ENCODE measurements at regions not wholly inside any gene's neighbourhood (a gene's known extent, or its start where the extent isn't known, plus 50 kb on each side); places are given as distances from the start of the nearest gene placed in this dataset.
"Not testable (repeated sequence)": the region's sequence is repeated elsewhere in the genome, so short reads cannot be mapped to it uniquely, and the experiment has no call there.

GRCh38 chr9:33734941-33735835 lies 60.2 kb upstream of the PRSS3 start:
- not testable (repeated sequence) for H3K9ac ChIP-seq (ENCODE audit: low read length); H3K4me2 ChIP-seq (ENCODE audit: low read depth, low read length, poor library complexity, severe bottlenecking); H3K9me3 ChIP-seq (ENCODE audit: low read length); H3K27ac ChIP-seq (ENCODE audit: low read length); H3K4me1 ChIP-seq (ENCODE audit: low read length); H3K9me2 ChIP-seq (replicated peaks; ENCODE audit: insufficient read depth, low read length); H3K4me3 ChIP-seq (ENCODE audit: low read length); H4K20me1 ChIP-seq (ENCODE audit: insufficient read depth, low read depth, low read length); H3K27me3 ChIP-seq (ENCODE audit: low read length); H3K79me2 ChIP-seq (ENCODE audit: low read length); H3K36me3 ChIP-seq (ENCODE audit: insufficient read depth, low read length); H2AFZ ChIP-seq (ENCODE audit: low read length)
- peak; percentile 17 for DNase-seq

- DNase-seq = peak; percentile 84
- no peak overlapping the region for H3K4me2 ChIP-seq (ENCODE audit: low read depth, low read length, poor library complexity, severe bottlenecking)
- no peaks in the 10 kb centered on the region for H3K9me3 ChIP-seq (ENCODE audit: low read length)
- no peaks in the 10 kb centered on the region for H3K36me3 ChIP-seq (ENCODE audit: insufficient read depth, low read length)
- H3K4me3 ChIP-seq (ENCODE audit: low read length) = no peak overlapping the region
- no peaks in the 10 kb centered on the region for H3K4me1 ChIP-seq (ENCODE audit: low read length)
- no peaks in the 10 kb centered on the region for H4K20me1 ChIP-seq (ENCODE audit: insufficient read depth, low read depth, low read length)
- no peaks in the 10 kb centered on the region for H3K79me2 ChIP-seq (ENCODE audit: low read length)
- no peak overlapping the region for H2AFZ ChIP-seq (ENCODE audit: low read length)
- no peaks in the 10 kb centered on the region for H3K27me3 ChIP-seq (ENCODE audit: low read length)
- H3K9ac ChIP-seq (ENCODE audit: low read length) = no peak overlapping the region
- no peak overlapping the region for H3K27ac ChIP-seq (ENCODE audit: low read length)
- H3K9me2 ChIP-seq (replicated peaks; ENCODE audit: insufficient read depth, low read length) = no peaks in the 10 kb centered on the region
Measured at GRCh38 chr9:33737811-33738606, 57.4 kb upstream of the PRSS3 start.

- Histone ChIP-seq H3K9ac (ENCODE audit: low read length) (no peak overlapping the region), H4K20me1 (ENCODE audit: insufficient read depth, low read depth, low read length) (no peaks in the 10 kb centered on the region), H3K79me2 (ENCODE audit: low read length) (no peaks in the 10 kb centered on the region), H3K27ac (ENCODE audit: low read length) (no peak overlapping the region), H3K4me1 (ENCODE audit: low read length) (no peaks in the 10 kb centered on the region), H2AFZ (ENCODE audit: low read length) (no peak overlapping the region), H3K27me3 (ENCODE audit: low read length) (no peaks in the 10 kb centered on the region), H3K4me2 (ENCODE audit: low read depth, low read length, poor library complexity, severe bottlenecking) (no peak overlapping the region), H3K9me2 (replicated peaks; ENCODE audit: insufficient read depth, low read length) (no peaks in the 10 kb centered on the region), H3K36me3 (ENCODE audit: insufficient read depth, low read length) (no peaks in the 10 kb centered on the region), H3K9me3 (ENCODE audit: low read length) (no peaks in the 10 kb centered on the region), H3K4me3 (ENCODE audit: low read length) (no peak overlapping the region)
- peak; percentile 20 for DNase-seq
Measured at GRCh38 chr9:33739398-33739797, 56.0 kb upstream of the PRSS3 start.

GRCh38 chr9:33740075-33740474 lies 55.3 kb upstream of the PRSS3 start:
- Histone ChIP-seq H3K4me1 (ENCODE audit: low read length) (no peaks in the 10 kb centered on the region), H3K9me2 (replicated peaks; ENCODE audit: insufficient read depth, low read length) (no peaks in the 10 kb centered on the region), H3K27ac (ENCODE audit: low read length) (no peak overlapping the region), H3K36me3 (ENCODE audit: insufficient read depth, low read length) (no peaks in the 10 kb centered on the region), H4K20me1 (ENCODE audit: insufficient read depth, low read depth, low read length) (no peaks in the 10 kb centered on the region), H3K27me3 (ENCODE audit: low read length) (no peaks in the 10 kb centered on the region), H3K9ac (ENCODE audit: low read length) (no peak overlapping the region), H3K4me3 (ENCODE audit: low read length) (no peak overlapping the region), H3K4me2 (ENCODE audit: low read depth, low read length, poor library complexity, severe bottlenecking) (no peak overlapping the region), H3K79me2 (ENCODE audit: low read length) (no peaks in the 10 kb centered on the region), H3K9me3 (ENCODE audit: low read length) (no peaks in the 10 kb centered on the region), H2AFZ (ENCODE audit: low read length) (no peak overlapping the region)
- no peak for DNase-seq

- H3K4me3 ChIP-seq (ENCODE audit: low read length); H3K4me2 ChIP-seq (ENCODE audit: low read depth, low read length, poor library complexity, severe bottlenecking); H4K20me1 ChIP-seq (ENCODE audit: insufficient read depth, low read depth, low read length); H3K9me2 ChIP-seq (replicated peaks; ENCODE audit: insufficient read depth, low read length); H3K79me2 ChIP-seq (ENCODE audit: low read length); H2AFZ ChIP-seq (ENCODE audit: low read length); H3K27ac ChIP-seq (ENCODE audit: low read length); H3K36me3 ChIP-seq (ENCODE audit: insufficient read depth, low read length); H3K9me3 ChIP-seq (ENCODE audit: low read length); H3K27me3 ChIP-seq (ENCODE audit: low read length); DNase-seq; H3K4me1 ChIP-seq (ENCODE audit: low read length); H3K9ac ChIP-seq (ENCODE audit: low read length): not testable (repeated sequence)
Measured at GRCh38 chr9:33740958-33741357, 54.4 kb upstream of the PRSS3 start.

- Histone ChIP-seq H3K36me3 (ENCODE audit: insufficient read depth, low read length) (no peaks in the 10 kb centered on the region), H3K79me2 (ENCODE audit: low read length) (no peaks in the 10 kb centered on the region), H3K27ac (ENCODE audit: low read length) (no peak overlapping the region), H3K4me2 (ENCODE audit: low read depth, low read length, poor library complexity, severe bottlenecking) (no peak overlapping the region), H3K4me3 (ENCODE audit: low read length) (no peak overlapping the region), H2AFZ (ENCODE audit: low read length) (no peak overlapping the region), H3K9me3 (ENCODE audit: low read length) (no peaks in the 10 kb centered on the region), H3K9me2 (replicated peaks; ENCODE audit: insufficient read depth, low read length) (no peaks in the 10 kb centered on the region), H3K4me1 (ENCODE audit: low read length) (no peaks in the 10 kb centered on the region), H3K9ac (ENCODE audit: low read length) (no peak overlapping the region), H3K27me3 (ENCODE audit: low read length) (no peaks in the 10 kb centered on the region), H4K20me1 (ENCODE audit: insufficient read depth, low read depth, low read length) (no peaks in the 10 kb centered on the region)
- no peak for DNase-seq
Measured at GRCh38 chr9:33742051-33742450, 53.3 kb upstream of the PRSS3 start.

GRCh38 chr9:33742519-33742918 lies 52.8 kb upstream of the PRSS3 start:
- Histone ChIP-seq H3K9ac (ENCODE audit: low read length) (no peak overlapping the region), H3K27me3 (ENCODE audit: low read length) (no peaks in the 10 kb centered on the region), H3K79me2 (ENCODE audit: low read length) (no peaks in the 10 kb centered on the region), H4K20me1 (ENCODE audit: insufficient read depth, low read depth, low read length) (no peaks in the 10 kb centered on the region), H2AFZ (ENCODE audit: low read length) (no peak overlapping the region), H3K9me3 (ENCODE audit: low read length) (no peaks in the 10 kb centered on the region), H3K27ac (ENCODE audit: low read length) (no peak overlapping the region), H3K9me2 (replicated peaks; ENCODE audit: insufficient read depth, low read length) (no peaks in the 10 kb centered on the region), H3K36me3 (ENCODE audit: insufficient read depth, low read length) (no peaks in the 10 kb centered on the region), H3K4me3 (ENCODE audit: low read length) (no peak overlapping the region), H3K4me1 (ENCODE audit: low read length) (no peaks in the 10 kb centered on the region), H3K4me2 (ENCODE audit: low read depth, low read length, poor library complexity, severe bottlenecking) (no peak overlapping the region)
- DNase-seq = peak; percentile 42
